Stimulated activated CD4-positive, alpha-beta T cell treated with anti-CD3 and anti-CD28 coated beads, TNF-alpha, amount 100 ng/mL, for 1 hour (primary cell): ENCODE measurements at regions not wholly inside any gene's neighbourhood (a gene's known extent, or its start where the extent isn't known, plus 50 kb on each side); places are given as distances from the start of the nearest gene placed in this dataset.
"Not testable (repeated sequence)": the region's sequence is repeated elsewhere in the genome, so short reads cannot be mapped to it uniquely, and the experiment has no call there.

Source experiments
- DNase-seq, 3 donors: peaks; one replicate each; pipeline ENCODE4 v3.0.0-alpha.2; 2020; ENCODE audit warnings: low read depth in 3 of 3, low spot score in 1 of 3

DNA sequence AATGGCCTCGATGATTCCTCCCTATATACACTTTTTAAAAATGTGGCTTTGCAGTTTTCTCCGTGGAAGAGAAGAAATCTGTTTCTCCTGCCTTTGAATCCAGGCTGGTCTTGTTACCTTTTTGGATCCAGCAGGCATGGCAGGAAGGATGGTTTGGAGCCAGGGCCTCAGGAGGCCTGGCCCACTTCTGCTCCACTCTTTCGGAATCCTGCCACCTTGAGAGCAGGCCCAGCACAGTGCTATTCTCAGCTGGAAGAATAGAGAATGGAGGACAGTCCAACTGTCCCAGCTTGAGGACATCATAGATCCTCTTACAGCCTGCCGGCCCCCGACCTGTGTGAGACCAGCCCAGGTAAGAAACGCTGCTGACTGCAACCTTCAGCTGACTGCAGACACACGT is 421.5 kb downstream of the FUT8 start:
- DNase-seq: no peak

DNA sequence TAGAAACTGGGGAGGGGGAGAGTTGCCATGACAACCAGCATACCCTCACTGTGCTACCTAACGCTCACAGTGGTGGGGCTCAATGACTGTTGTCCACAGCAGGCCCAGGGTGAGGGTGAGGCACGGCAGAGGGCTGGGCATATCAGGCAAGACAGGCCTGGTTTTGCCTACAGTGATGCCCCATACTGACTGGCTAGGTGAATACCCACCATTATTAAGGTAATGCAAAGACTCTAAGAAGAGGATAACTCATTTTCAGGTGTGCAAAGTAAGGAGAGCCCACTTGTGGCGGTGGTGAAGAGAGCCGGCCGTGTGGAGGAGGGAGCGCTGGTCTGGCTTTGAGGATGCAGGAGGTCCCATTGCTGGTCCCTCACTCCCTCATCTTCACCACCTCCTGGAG is 422.3 kb downstream of the FUT8 start:
- DNase-seq: no peak

DNA sequence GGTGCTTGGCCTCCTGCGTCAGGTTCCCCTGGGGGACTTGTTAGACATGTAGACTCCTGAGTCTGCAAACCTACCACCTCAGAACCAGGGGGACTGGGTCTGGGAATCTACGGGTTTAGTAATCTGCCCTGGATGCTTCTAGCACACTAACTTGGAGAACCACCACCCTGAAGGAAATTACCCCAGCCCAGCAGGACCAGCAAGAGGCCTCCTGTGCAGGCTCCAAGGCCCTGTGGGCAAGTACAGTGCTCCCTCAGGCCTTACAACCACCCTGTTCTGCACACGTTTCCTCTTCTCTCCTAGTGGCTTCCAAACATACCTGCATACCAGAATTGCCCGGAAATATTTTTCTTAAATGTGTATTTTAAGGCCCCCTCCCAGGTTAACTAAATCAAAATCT is 423.0 kb downstream of the FUT8 start:
- DNase-seq: no peak

DNA sequence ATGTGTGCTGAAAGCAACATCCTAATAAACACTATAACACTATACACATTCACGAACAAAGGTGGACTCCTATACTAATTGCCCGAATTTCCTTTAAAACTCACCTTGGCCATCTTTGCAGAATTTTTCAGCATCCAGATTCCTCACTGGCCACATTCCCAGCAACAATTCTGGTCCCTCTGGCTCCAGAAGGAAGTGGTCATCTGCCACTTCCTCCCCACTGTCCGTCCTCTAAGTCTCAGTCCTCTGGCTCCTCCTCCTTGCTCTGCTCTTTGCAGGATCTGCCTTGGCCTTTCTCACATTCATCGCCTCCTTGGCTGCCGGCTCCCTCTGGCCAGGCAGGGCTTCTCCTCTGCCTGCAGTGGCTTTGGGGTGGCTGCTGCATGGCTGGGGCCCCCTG is 426.0 kb downstream of the FUT8 start:
- no peak for DNase-seq

DNA sequence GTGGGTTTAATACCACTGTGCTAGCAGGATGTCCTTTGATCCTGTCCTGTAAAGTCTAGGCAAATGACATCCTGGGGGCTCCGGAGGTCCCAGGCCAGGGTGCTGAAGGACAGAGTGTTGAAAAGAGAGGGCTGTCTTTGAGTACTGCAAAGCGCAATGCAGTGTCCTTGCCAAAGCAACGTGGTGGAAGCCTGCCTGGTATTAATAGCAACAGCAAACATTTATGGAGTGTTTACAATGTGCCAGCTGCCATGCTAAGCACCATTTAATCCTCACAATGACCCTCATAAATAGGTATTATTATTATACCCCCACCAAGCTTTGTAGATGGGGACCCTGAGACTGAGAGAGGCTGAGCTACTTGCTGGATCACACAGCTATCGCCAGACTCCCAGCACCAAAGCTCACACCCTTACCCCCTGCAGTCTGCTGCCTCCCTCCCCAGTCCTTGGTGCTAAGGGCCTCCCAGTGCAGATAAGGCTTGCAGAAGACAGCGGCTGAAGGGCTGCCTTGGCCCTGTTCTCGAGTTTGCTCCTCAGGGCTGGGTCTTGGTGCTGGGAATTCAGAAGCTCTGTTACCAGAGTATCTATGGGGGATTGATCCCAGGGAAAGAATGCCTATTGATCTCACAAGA is 427.7 kb downstream of the FUT8 start:
- no peak for DNase-seq

- no peak for DNase-seq
Measured at GRCh38 chr14:65840786-65841185, 428.3 kb downstream of the FUT8 start.

DNA sequence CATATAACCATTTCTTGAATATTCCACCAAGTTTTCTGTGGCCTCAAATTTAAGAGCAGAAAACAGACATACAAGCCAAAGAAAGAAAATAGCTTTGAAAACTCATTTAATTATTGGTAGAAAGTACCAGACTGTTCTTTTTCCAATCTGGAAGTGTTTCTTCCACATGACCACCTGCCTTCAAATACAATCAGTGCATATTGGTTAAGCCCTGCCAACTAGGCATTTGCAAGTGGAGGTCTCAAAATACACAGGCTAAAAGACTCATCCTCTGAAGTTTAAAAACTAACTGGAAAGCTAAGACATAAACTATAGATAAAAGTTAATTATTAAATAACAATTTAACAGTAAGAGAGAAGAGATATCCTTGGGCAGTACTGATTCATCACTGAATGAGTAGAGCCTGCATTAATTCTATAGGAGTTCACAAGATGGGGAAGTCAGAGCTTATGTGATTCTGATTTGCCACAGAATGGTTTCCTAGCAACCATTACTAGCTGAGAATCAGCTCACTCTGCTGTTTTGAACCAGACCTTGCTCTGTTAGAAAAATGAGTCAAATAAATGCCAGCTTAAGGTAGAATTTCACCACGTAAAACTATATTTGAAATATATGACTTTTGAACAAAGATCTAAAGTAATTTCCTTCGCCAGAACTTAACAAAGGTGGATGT is 433.8 kb downstream of the FUT8 start:
- no peak for DNase-seq

- peak; percentile 22 to 40 (median 31) for DNase-seq
Measured at GRCh38 chr14:65847075-65847847, 434.7 kb downstream of the FUT8 start.

DNA sequence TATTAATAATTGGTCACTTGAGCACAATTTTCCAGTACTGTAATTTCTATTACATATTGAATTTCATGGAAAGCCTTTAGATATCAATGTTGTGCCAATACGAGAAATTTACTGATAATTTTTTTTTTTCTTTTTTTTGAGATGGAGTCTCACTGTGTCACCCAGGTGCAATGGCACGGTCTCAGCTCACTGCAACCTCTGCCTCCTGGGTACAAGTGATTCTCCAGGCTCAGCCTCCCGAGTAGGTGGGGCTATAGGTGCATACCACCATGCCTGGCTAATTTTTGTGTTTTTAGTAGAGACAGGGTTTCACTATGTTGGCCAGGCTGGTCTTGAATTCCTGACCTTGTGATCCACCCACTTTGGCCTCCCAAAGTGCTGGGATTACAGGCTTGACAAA is 435.4 kb downstream of the FUT8 start:
- DNase-seq: not testable (repeated sequence)

DNA sequence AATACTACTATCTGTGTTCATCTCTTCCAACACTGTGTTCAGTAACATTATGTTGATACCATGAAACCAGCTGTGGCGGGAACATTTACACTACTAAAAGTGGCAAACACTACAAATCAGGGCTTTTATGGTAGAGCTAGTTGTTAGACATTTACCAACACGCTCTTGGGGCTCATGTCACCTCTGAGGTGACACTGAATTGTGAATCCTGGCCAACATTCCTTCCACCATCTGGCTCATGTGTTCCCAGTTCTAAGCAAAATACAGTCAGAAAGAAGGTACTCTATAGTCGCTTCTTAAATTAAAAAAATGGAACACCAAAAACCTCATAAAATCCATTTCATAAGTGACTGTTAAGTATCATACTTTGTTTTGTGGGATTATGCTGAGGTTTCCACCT is 436.6 kb downstream of the FUT8 start:
- DNase-seq: no peak

DNA sequence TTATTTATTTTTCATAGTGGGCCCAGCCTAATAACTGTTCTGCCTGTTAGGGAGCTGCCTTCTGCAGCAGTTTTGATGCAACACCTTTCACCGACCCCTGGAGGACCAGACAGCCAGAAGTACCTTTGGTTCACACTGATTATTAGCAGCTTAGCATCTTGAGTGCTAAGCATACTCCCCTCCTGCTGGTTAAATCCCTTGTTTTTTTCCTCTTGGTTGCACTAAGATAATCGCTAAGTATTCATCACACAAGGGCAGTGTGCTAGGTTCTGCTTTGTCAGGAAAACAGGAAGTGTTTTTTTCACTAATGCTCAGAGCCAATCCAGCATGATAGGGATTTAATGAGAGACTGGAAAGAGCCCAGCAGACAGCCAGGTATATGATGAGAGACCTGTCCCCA is 437.0 kb downstream of the FUT8 start:
- no peak for DNase-seq

DNA sequence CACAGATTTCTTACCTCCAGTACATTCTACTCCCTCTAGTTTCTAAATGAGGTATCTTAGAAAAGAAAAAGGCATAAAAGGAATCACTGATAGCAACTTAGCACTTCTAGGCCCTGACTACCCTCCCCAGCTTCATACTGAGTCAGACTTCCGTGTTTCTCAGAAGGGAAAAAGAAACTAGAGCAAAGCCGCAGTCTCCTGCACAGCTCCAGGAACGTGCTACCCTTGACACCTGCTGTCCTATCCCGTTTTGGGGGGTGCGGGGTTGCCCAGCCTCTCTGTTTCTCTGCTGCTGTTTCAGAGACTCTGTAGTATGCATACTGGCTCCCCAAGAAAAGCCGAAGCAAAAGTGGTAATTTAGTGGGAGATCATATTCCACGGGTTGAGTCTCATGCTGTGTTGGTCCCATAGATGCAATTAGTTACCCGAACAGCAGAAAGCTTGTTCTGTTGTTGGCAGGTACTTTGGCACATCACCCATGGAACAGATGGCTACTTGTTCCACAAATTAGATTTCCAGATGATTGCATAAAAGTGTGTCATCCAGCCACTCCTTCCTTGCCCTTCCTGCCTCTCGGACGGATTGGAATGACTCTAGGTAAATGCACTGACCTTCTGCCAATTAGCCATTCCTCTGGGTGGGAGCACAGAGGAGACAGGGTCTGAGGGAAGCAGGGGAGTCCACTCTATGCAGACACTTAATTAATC is 438.1 kb downstream of the FUT8 start:
- peak; percentile 9 to 34 (median 25) for DNase-seq

DNA sequence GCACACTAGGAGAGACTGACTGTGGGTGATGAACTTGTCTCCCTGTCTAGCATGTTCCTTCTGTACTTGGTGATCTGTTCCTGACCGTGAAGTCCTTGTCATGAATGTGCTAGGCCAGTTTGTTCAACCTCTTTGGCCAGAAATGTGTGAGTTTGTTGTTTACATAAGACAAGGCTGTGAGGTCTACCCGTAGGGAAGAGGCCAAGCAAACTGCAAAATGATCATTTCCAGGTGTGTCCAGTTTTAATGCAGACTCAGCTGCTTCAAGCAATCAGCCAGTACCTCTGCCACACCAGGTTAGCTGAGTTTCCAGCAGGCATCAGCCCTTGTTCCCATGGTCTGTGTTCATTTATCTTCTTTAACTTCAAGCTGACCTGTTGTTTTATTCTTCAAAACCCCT is 440.2 kb downstream of the FUT8 start:
- DNase-seq: no peak

DNA sequence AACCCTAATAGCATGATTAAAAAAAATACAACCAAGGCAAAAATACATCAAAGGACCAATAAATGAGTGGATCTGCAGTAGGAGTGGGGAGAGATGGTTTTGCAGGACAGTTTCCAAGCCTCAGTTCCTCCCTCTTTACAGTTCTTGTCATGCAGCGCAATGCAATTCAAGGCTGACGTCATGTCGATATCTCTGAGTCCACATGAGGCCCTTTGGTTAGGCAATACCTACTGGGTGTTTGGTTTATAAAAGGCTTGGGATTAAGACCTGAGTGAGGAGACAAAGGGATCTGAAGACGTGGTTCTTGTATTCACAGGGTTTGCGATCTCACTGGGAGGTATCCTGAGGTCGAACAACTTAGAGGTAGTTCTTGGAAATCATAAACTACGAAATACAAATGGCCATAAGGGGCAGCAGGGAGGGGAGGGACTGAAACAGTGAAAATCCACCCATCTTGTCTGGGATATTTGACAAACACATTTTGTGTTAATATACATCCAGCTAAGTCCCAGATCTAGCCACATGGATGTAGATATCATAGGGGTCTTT is 441.0 kb downstream of the FUT8 start:
- DNase-seq: no peak

GRCh38 chr14:65854215-65854614 is 441.7 kb downstream of the FUT8 start:
- DNase-seq: no peak

GRCh38 chr14:65860956-65861611 is 448.6 kb downstream of the FUT8 start:
- DNase-seq: no peak

GRCh38 chr14:65864549-65864948 is 452.0 kb downstream of the FUT8 start:
- no peak for DNase-seq

GRCh38 chr14:65864984-65865383 is 452.5 kb downstream of the FUT8 start:
- no peak for DNase-seq

GRCh38 chr14:65866448-65866847 is 453.9 kb downstream of the FUT8 start:
- no peak for DNase-seq

- DNase-seq: no peak
Measured at GRCh38 chr14:65866886-65867285, 454.4 kb downstream of the FUT8 start.

- DNase-seq: no peak
Measured at GRCh38 chr14:65867333-65867732, 454.8 kb downstream of the FUT8 start.
